IPS-18c (cell line): ENCODE measurements at regions not wholly inside any gene's neighbourhood (a gene's known extent, or its start where the extent isn't known, plus 50 kb on each side); places are given as distances from the start of the nearest gene placed in this dataset.
"Not testable (repeated sequence)": the region's sequence is repeated elsewhere in the genome, so short reads cannot be mapped to it uniquely, and the experiment has no call there.

Experiments
- H3K4me3 ChIP-seq: 2 replicates; pipeline ENCODE4 v1.7.0; 2013; ENCODE audit warnings: low read depth, mild to moderate bottlenecking, low read length, moderate library complexity; ENCODE audit not compliant: insufficient read depth
- H3K9me3 ChIP-seq: one replicate; pipeline ENCODE4 v1.6.1; 2013; ENCODE audit warnings: mild to moderate bottlenecking, low read length, moderate library complexity; ENCODE audit not compliant: control insufficient read depth, insufficient read depth

- Histone ChIP-seq H3K4me3 (no peak overlapping the region), H3K9me3 (no peaks in the 10 kb centered on the region)
Observed at GRCh38 chr10:63801166-63801565, 280.0 kb downstream of the REEP3 start.

GRCh38 chr10:63806330-63806729, 285.1 kb downstream of the REEP3 start:
- Histone ChIP-seq H3K4me3 (no peak overlapping the region), H3K9me3 (no peaks in the 10 kb centered on the region)

GRCh38 chr10:63812501-63812900, 291.3 kb downstream of the REEP3 start:
- Histone ChIP-seq H3K9me3 (peaks cover 2% of the 10 kb centered on the region), H3K4me3 (no peak overlapping the region)

- H3K9me3 ChIP-seq: no peaks in the 10 kb centered on the region
- H3K4me3 ChIP-seq: no peak overlapping the region
Observed at GRCh38 chr10:63819753-63820329, 298.6 kb downstream of the REEP3 start.

- Histone ChIP-seq H3K4me3 (no peak overlapping the region), H3K9me3 (no peaks in the 10 kb centered on the region)
Observed at GRCh38 chr10:63822496-63822895, 301.3 kb downstream of the REEP3 start.

GRCh38 chr10:63825111-63825510, 303.9 kb downstream of the REEP3 start:
- Histone ChIP-seq H3K9me3 (no peaks in the 10 kb centered on the region), H3K4me3 (no peak overlapping the region)

GRCh38 chr10:63825766-63826165, 304.6 kb downstream of the REEP3 start:
- H3K4me3 ChIP-seq: no peak overlapping the region

GRCh38 chr10:63827018-63827417, 305.8 kb downstream of the REEP3 start:
- H3K4me3 ChIP-seq, H3K9me3 ChIP-seq: not testable (repeated sequence)

More at GRCh38 chr10:63825766-63826165, 304.6 kb downstream of the REEP3 start:
- H3K9me3 ChIP-seq: no peaks in the 10 kb centered on the region

GRCh38 chr10:63829020-63829419, 307.8 kb downstream of the REEP3 start:
- H3K4me3 ChIP-seq: no peak overlapping the region
- H3K9me3 ChIP-seq: no peaks in the 10 kb centered on the region

- Histone ChIP-seq H3K4me3 (no peak overlapping the region), H3K9me3 (no peaks in the 10 kb centered on the region)
Observed at GRCh38 chr10:63829573-63830149, 308.5 kb downstream of the REEP3 start.

GRCh38 chr10:63832686-63833085, 311.5 kb downstream of the REEP3 start:
- no peaks in the 10 kb centered on the region for H3K9me3 ChIP-seq
- H3K4me3 ChIP-seq: no peak overlapping the region

GRCh38 chr10:63833411-63834060, 312.3 kb downstream of the REEP3 start:
- Histone ChIP-seq H3K9me3 (no peaks in the 10 kb centered on the region), H3K4me3 (no peak overlapping the region)

GRCh38 chr10:63836666-63837442, 315.7 kb downstream of the REEP3 start:
- H3K9me3 ChIP-seq: peaks cover 4% of the 10 kb centered on the region
- no peak overlapping the region for H3K4me3 ChIP-seq

- no peak overlapping the region for H3K4me3 ChIP-seq
Observed at GRCh38 chr10:63841761-63842160, 320.6 kb downstream of the REEP3 start.

GRCh38 chr10:63843107-63843506, 321.9 kb downstream of the REEP3 start:
- H3K4me3 ChIP-seq: no peak overlapping the region
- H3K9me3 ChIP-seq: peaks cover 11% of the 10 kb centered on the region

More at GRCh38 chr10:63841761-63842160, 320.6 kb downstream of the REEP3 start:
- H3K9me3 ChIP-seq: peaks cover 4% of the 10 kb centered on the region

- not testable (repeated sequence) for H3K4me3 ChIP-seq, H3K9me3 ChIP-seq
Observed at GRCh38 chr10:63848871-63849270, 327.7 kb downstream of the REEP3 start.

- Histone ChIP-seq H3K4me3 (no peak overlapping the region), H3K9me3 (no peaks in the 10 kb centered on the region)
Observed at GRCh38 chr10:63862860-63863259, 341.7 kb downstream of the REEP3 start.

GRCh38 chr10:63865210-63865609, 344.0 kb downstream of the REEP3 start:
- Histone ChIP-seq H3K4me3 (no peak overlapping the region), H3K9me3 (no peaks in the 10 kb centered on the region)
